Femur (tissue), 1 donor: ENCODE measurements at regions not wholly inside any gene's neighbourhood (a gene's known extent, or its start where the extent isn't known, plus 50 kb on each side); places are given as distances from the start of the nearest gene placed in this dataset.
A peak's percentile ranks its signal among the peaks of the same experiment; 100 is the strongest.
"Not testable (repeated sequence)": the region's sequence is repeated elsewhere in the genome, so short reads cannot be mapped to it uniquely, and the experiment has no call there.

ENCODE experiments used
- DNase-seq: peaks from one replicate; pipeline ENCODE4 v3.0.0-alpha.2; 2017

DNA sequence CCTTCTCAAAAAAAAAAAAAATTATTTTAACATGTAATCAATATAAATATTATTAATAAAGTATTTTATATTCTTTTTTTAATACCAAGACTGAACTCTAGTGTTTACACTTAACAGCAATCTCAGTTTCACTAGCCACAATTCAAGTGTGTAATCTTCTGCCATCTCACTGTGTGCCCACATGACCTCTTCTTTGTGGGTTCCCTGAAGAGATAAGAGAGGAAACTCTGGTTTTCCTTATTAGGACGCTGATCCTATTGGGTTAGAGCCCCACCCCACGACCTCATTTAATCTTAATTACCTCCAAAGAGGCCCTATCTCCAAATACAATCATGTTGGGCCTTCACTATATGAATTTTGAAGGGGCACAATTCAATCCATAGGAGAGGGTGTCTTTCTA lies 177.6 kb downstream of the STK31 start:
- no peak for DNase-seq

DNA sequence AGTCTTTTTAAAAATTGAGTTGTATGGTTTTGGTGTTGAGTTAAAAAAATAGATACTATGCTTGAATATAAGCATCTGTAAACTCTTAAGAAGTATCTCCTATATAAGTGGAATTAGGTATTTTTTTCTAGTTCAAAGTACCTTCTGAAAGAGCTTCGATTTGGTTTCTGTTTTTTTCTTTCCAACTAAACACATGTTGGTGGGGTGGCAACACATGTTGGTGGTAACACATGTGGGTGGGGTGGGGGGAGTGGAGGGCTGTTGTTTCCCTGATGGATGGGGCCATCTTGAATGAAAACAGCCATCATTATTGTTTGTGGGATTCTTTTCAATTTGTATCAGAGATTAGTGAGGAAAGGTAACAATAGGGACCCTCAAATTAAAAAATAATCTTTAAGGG lies 178.9 kb downstream of the STK31 start:
- DNase-seq: no peak

DNA sequence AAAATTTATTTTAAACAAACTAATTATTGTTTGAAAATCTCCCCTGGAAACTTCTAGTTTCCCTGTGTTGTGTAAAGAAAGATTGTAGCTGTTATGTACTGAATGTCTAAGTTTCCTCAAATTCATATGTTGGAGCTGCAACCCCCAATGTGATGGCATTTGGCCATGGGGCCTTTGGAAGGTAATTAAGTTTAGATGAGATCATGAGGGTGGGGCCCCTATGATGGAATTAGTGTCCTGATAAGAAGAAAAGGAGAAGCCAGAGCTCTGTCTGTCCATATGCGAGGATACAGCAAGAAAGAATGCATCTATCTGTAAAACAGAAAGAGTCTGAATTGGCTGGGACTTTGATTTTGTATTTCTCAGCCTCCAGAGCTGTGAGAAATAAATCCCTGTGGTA lies 179.5 kb downstream of the STK31 start:
- DNase-seq: no peak

DNA sequence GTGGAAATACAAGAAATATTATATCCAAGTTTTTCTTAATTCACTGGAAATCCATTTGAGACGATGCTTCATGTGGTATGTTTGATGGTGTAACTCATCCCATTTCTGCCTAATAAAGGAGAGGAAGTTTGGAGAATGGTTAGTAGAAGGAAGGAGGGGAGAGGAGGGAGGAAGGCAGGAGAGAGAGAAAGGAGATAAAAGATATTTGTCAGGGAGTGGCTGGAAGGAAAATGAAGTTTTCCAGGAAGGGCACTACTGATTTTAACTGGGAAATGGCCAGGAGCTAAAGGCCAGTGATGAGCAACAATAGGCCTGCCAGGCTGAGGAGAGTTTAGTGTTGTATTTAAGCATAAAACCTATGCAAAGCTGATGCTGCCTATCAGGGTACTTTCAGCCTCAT lies 182.0 kb downstream of the STK31 start:
- no peak for DNase-seq

DNA sequence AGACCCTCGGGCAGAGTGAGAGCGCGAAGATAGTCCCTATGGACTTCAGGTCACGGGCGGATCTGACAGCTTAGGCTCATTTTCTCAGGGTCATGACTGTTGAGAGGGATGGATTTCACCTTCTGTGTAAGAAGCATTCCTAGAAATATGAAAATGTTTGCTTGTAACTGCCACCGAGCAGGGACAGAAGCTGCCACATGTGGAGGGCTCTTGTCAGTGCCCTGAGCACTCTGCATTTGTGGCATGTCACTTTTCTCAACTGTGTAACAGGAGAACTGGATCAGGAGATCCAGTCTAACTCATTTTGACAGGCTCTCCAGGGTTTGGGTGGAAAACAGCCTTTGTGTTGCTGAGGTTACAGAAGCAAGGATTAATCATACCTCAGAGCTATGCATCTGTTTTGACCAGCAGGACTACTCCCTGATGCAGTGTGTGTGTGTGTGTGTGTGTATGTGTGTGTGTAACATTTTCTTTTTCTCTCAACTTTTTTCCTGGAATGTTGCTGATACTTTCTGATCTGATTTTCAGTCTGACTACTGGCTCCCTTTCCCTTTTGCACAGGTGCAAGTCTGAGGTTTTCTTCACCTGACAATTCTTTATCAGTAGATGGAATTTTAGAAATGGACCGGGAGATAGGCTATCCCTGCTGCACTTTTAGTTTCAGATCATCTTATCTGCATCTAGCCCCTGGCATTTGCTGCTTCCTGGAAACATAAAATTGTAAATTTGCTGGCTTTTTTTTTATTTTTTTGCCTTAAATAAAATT lies 183.3 kb downstream of the STK31 start:
- no peak for DNase-seq

DNA sequence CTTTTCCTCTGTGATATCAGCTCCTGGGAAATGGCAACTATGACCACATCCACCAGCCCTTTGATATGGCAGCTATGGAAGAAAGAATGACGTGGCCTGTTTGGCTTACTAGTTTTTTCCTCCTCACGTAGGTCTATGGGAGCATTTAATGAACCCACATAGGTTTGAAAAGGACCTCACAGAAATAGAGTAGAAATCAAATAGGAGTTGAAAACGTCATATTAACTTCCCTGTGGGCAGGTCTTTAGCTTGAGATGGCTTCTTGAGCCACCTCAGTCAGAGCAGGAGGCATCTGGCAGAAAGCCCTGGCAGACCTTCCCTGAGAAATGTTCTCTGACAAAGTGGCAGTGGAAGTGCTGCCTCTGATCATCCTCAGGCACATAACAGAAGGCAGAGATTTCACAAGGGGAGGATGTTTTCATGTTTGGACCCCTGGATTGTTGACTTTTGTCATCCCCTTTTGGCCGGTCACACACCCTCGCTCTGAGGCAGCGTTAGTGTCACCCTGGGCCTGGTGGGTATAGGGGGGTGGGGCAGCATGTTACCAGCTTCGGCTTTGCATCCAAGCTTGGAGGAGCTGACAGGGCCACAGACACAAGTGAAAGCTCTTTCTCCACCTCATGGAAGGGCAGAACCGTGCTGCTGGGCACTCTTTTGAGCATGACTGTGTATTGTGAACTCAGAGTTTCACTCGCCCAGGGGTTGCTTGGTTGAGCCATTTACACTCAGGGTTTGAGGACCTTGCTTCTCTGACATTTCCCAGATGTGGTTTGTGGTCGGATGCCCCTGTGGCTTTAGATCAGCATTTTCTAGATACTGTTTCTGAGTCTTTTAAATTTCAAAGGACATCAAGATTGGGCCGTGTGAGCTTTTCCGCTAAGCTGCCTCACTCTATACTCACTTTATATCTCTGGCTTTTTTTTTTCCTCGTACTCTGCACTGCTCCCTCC lies 184.2 kb downstream of the STK31 start:
- DNase-seq: no peak

DNA sequence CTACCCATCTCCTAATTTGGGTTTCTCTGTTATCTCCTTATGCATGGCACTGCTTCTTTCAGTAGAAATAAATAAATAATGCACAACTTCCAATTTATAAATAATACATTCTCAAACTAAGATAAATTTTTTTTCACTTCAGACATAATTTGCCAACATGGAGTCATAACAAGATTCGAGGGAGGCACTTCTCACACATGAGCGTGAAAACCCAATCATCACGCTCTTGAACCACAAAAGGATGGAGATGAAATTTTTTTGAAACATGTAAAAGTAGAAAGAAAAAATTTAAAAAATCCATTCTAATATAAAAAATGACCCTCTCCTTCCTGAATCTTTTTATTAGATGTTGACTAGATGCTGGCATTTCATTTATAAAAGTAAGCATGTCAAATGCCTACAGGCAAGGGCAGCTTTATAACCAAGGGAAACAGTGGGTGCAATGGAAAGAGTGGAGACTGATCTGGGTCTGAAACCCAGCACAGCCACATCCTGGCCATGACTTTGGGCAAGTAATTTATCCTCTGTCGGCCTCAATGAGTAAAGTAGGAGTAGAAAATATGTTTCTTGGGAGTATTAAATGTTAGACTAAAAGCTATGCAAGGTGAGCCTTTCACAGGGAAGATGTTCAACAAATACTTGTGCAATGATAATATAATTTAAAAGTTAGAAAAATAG lies 185.0 kb downstream of the STK31 start:
- no peak for DNase-seq

DNA sequence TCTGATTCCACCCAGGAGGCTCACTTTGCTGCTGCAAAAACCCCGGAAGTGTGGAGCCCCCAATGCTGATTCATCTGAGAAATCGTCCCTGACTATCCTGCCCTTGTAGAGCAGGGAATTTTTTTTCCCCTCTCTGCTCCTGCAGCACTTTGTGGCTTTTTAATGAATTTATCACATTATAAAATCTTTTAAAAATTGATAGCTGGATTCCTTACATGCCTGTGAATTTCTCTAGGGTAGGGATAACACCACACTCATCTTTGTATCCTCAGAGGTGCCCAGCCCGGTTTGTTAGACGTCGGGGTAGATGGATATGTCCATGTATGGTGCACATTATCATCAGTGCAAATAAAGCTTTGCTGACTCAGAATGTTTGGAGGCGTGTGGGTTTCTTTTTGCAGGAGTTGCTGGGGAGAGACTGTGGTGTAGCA lies 185.7 kb downstream of the STK31 start:
- DNase-seq: no peak

DNA sequence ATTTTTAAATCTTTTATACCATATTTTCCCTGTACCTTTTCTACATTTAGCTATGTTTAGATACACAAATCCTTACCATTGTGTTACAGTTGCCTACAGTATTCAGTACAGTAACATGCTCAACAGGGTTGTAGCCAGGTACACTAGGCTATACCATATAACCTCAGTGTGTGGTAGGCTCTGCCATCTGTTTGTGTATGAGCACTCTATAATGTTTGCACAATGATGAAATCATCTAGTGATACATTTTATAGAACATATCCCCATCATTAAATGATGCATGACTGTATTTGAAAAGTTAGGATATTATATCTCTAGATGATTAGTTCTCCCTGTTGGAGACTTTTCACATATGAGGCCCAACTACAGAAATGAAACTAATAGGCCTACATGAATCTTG lies 188.6 kb downstream of the STK31 start:
- DNase-seq: no peak

DNA sequence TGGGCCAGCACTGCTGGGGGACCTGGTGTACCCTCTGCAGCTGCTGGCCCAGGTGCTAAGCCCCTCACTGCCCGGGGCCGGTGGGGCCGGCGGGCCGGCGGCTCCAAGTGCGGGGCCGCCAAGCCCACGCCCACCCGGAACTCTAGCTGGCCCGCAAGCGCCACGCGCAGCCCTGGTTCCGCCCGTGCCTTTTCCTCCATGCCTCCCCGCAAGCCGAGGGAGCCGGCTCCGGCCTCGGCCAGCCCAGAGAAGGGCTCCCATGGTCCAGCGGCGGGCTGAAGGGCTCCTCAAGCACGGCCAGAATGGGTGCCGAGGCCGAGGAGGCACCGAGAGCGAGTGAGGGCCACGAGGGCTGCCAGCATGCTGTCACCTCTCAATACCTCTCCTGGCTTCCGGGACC lies 194.9 kb downstream of the STK31 start:
- not testable (repeated sequence) for DNase-seq

DNA sequence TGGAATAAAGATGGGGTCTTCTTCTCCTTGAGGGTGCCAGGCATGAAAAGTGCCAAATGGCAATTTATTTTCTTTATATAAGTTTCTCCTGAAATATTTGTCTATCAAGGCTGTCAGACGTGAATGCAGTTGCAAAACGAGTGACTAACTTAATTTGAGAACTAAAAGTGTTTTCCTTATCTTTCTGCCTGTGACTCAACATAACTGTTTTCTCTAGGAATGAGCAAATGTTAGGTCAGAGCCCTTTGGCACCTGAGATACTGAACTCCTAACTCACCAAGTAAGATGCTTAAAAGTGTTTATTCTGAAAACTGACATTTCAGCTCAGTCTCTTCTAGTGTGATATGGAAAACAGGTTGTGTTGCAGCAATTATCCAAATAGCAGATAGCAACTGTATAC lies 197.0 kb downstream of the STK31 start:
- no peak for DNase-seq

DNA sequence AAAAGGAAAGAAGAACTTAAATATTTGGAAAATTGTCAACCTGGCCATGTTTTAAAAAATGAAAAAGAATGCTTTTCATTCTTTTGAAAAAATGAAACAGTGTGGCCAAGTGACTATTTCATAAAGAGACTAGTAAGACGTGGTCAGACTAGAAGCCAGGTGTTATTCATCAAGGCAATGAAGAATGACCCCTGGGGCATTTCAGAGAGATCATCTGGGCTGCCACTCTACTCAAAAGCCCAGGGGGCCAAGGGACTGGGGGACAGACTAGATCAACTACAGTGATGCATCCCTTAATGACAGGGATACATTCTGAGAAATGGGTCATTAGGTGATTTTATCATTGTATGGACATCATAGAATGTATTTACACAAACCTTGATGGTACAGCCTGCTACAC lies 199.4 kb downstream of the STK31 start:
- no peak for DNase-seq

DNA sequence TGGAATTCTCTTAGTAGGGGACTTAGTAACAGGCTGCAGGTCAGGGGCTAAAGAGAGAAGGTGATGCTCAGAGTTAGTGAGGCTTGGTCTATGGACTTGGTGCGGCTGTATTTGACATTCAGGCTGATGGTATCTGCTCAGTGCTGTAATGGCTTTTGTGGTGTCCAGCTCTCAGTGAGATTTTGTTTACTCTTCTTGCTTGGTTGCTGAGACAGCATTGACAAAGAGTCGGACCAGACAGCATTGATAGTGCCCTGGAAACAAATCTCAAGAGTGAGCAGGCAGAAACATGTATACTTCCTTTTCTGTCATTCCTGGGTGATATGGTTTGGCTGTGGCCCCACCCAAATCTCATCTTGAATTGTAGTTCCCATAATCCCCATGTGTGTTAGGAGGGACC lies 202.0 kb downstream of the STK31 start:
- DNase-seq: no peak

DNA sequence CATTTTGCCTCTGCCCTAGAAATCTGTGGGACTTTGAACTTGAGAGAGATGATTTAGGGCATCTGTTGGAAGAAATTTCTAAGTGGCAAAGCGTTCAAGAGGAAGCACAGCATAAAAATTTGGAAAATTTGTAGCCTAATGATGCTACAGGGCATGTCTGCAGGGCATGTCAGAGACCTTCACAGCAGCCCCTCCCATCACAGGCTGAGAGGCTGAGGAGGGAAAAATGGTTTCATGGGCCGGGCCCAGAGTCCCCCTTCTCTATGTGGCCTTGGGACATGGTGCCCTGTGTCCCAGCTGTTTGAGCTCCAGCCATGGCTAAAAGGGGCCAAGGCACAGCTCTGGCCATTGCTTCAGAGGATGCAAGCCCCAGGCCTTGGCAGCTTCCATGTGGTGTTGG lies 203.0 kb downstream of the STK31 start:
- DNase-seq: no peak

DNA sequence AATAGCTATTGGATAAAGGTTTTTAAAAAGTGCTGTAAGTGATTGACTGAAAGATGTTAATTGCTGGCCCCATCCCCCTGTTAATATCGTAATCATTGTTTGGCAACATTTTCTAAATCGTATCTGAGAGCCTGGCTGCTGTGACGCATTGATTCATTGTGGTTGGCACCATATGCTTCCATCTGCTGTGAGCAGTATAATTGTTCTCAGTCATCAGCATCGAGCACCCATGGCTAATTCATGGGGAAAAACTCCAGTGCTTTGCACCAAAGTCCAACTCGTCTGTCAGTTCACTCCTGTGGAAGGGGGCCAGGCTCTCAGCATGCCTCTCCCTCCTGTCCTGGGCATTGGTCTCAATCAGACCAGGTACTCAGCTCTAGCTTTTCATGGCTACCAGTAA lies 205.2 kb downstream of the STK31 start:
- no peak for DNase-seq

DNA sequence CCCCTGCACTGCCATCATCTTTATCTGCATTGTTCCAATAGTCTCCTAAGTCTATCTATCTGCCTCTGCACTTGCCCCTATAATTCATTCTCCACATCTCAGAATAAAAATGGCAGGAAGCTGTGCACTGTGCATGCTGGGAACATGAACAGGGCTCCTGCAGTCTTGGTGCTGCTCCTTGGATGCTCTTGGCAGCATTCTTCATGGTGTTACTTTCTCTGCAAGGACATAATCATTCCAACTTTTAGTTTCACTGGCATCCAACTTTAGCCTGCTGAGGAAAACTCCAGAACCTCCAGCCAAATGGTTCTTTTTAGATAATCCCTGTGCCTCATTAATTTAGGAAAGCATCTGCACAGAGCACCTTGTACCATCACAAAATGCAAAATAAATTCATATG lies 208.3 kb downstream of the STK31 start:
- no peak for DNase-seq

DNA sequence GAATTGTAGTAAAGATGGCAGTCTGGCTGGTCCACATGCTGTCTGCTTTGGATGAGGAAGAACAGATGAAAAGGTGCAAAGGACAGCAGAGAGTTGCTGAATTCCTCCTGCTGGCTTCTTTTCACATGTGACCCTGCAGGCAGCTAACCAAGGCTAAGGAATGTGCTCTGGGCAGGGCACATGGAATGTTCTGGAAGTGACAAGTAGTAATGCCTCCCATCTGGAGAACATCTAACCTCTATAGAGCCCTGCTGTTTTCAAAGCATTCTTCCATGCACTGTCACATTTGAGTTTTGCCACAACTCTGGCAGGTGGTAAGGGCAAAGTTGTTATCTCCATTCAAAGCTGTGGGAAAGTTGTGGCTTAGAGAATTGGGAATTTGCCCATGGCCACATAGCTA lies 208.8 kb downstream of the STK31 start:
- peak; percentile 40 for DNase-seq

DNA sequence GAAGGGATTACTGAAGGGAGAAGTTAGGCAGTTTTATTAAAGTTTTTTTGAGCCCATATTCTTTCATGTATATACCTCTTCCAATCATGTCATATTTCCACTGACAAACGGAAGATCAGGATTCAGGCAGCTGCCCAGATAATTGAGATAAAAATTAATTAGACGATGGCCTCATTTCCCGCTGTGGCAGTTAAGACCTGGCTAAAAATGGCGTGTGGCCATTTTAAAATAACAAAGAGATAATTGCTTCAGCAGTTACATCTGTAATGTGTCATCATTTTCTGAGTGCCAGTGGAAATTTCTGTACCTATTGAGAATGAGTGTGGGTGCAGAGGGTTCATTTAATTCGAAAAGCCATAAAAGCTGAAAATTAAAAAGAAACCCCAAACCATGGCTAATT lies 215.1 kb downstream of the STK31 start:
- DNase-seq: no peak

DNA sequence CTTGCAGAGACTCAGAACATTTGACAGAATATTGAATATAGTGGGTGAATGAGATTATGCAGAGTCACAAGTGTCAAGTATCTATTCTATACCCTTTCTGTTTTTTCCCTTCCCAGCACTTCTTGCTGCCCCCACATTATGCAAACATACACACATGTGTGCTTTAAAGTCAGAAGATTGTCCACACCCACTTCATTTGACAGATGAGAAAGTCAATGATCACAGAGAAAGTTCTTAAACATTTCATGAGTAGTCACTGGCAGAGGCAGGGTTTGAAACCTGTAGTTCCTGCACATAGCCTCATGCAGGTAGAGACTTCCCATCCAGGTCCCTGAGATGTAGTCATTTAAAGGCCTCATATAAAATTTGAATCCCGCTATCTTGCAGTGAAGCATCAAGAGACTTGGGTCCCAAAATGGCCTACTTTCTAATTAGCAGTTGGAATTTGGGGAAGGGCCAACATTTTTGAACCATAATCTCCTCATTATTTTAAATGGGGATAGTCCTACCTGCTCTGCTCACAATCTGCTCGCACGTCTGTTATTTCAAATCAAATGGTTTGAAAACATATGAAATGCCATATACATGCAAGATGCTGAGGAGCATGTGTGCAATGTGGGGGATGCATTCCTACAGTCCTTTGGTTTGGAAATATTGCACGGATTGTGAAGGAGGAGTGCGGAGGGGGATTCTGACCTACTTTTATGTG lies 217.8 kb downstream of the STK31 start:
- no peak for DNase-seq

DNA sequence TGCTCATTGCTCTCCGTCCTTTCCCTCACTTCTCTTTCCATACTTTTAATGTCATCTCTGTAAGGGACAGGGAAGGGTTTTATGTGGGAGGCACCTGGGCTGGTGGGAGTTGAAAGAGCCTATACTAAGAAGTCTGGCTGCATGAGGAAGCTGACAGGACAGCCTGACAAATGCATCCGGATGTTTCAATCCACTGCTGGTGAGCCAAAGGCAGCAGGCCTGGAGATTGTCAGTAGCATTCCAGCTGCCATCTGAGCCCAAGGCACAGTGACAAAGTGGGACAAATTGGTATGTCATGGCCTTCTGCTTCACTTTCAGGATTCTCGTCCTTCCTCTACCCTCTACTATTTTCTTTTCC lies 218.4 kb downstream of the STK31 start:
- DNase-seq: no peak

DNA sequence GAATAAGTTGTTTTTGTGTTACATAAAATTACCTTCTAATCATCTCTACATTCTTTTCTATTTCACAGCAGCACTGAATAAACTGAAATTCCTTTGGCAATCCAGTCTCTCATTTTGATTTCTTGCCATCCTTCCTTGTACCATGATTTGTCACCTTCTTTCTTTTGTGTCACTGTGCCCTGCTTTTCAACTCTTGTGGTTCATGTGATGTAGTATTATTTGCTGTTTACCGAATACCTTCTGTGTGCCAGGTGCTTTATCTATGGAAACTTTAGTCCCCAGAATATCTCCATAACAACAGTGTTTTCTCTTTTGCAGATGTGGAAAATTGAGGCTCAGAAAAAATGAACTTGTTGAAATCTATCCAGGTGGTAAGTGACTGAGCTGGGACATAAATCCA lies 220.3 kb downstream of the STK31 start:
- no peak for DNase-seq

DNA sequence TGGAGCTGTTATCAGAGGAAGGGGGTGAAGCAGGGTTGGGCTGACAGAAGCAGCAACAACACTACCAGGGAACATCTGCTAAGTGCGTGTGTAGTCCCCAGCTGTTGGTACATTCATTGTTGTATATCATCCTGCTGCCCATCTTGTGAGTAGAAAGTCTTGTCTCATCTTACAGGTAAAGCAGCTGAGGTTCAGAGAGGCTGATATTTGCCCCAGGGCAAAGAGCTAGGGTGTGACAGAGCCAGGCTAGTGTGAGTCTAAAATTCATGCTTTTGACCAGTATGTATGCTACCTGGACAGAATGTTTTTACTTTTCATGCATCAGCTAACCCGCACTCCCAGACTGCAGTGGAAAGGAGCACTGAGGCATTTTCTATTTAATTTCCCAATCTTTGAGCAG lies 221.6 kb downstream of the STK31 start:
- DNase-seq: no peak

DNA sequence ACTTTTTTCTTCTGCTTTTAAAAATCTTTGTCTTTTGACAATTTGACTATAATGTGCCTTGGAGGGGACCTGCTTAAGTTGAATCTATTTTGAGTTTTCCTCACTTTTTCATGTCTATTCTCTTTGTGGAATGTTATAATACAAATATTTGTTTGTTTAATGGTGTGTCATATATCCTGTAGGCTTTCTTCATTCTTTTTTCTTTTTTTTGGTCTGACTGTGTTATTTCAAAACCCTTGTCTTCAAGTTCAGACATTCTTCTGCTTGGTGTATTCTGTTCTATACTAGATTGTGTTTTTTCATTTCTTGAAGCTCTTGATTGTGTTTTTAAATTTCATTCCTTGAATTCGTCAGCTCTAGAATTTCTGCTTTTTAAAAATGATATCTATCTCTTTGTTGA lies 228.2 kb downstream of the STK31 start:
- no peak for DNase-seq
